GM18951 (cell line): ENCODE measurements at regions not wholly inside any gene's neighbourhood (a gene's known extent, or its start where the extent isn't known, plus 50 kb on each side); places are given as distances from the start of the nearest gene placed in this dataset.
"Not testable (repeated sequence)": the region's sequence is repeated elsewhere in the genome, so short reads cannot be mapped to it uniquely, and the experiment has no call there.

Experiments used
- POLR2A ChIP-seq: IDR thresholded peaks from 4 replicates; pipeline ENCODE4 v1.6.1; 2011; ENCODE audit warnings: mild to moderate bottlenecking; ENCODE audit not compliant: insufficient read length, insufficient read depth; ENCODE audit errors: extremely low read depth
- in situ Hi-C: fragments of 300-500 bp; cut with MboI; formaldehyde crosslinking; loops from one replicate; pipeline ENCODE4 v1.12.0; 2022; ENCODE audit warnings: low sequenced_read_pairs, mixed read lengths, inconsistent platforms; ENCODE audit not compliant: unreplicated experiment

DNA sequence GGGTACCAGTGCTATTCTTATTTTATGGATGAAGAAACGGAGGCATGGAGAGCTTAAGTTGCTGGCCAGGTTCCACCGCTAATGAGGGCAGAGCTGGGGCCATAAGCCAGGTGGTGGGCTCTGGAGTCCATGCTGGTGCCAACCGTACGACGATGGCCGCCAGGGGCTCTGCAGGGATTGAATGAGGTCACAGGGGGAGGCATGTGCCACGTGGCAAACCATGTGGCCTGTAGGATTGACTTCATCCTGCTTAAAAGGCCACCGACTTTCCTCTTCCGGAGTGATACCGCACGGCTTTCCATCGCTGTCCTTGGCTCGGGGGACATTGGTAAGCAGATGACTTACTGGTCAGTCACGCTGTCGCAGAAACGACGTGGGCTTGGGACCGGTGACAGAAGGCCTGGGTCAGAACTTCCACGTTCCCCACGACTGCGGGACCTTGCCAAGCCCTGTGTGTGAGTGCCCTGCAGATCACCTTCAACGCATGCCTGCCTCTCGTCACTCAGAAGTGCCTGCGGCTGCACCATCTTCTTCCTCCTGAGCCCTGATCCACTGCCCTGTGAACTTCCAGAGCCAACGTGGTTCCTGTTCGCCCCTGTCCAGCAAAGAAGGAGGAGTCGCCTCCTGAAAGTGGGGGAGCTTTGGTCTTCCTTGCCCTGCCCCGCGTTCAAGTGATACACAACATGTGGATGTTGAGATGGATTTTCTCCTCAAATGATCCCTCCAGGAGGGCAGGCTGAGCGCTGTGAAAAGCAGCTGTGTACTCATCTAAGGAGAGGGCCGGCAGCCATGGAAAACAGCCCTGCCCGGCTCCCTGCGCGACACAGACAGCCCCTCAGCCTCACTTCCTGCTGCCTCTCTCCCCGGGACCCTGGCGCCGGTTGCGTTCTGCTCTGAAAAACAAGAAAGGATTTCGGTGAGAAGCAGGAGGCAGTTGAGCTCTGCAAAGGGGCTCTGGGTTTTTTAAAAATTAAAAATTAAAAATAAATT lies 176.7 kb downstream of the C16orf95 start:
- in situ Hi-C loops = no loop called here
- TF ChIP-seq POLR2A = no peak

DNA sequence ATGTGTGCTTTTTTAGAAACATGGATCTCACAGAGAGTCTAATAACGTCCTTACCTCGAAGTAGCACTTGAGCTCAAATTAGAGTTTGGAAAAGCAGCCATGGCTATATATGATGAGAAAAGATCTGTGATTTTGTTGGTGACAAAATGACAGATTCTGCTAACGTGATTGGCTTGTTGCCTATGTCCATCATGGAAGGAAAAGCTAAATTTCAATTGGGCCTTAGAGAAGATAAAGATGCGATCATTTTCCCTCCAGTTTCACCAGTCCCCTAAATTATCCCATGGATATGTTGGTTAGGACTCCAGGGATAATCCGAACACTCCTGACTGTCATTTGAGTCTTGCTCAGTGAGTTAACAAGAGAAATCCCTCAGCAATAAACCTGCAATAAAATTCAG lies 175.8 kb downstream of the C16orf95 start:
- in situ Hi-C loops = no loop called here
- no peak for TF ChIP-seq POLR2A

DNA sequence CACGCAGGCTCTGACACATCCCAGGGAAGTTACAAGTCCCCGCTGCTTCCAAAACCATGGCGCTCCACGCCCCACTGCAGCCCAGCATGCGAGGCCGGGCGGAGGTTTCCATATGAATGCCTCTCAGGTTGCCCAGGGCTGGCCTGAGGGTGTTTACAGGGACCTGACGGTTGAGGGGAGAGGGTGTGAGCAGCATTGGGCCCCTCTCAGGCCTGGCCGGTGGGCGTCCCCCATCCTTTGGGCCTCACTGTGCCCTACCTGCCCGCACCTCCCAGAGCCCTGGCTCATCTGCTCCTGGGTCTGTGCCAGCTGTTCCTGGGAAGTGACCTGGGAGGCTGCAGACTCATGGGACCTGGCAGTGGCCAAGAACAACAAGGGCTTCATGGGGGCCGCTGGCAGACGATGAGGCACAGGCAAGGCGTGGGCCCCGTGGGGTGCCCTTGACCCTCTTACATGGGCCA lies 173.5 kb downstream of the C16orf95 start:
- in situ Hi-C loops = no loop called here
- TF ChIP-seq POLR2A = no peak

DNA sequence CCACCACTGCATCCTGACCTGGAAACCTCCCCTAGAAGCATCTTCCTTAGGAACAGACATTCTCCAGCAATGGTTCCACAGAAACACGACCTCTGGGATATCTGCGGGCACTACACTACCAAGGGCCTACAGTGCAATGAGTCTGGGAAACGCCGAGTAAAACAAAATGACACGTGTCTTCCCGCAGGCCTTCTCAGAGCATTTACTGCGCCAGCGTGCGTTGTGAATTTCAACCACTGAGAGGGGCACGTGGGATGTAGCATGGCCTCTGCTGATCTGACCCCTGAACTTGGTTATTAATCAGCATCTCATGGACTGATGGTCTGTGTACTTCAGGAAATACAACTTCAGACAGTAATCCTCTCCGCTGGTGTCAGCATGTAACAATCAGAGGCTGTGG lies 173.0 kb downstream of the C16orf95 start:
- in situ Hi-C loops = no loop called here
- TF ChIP-seq POLR2A = no peak

DNA sequence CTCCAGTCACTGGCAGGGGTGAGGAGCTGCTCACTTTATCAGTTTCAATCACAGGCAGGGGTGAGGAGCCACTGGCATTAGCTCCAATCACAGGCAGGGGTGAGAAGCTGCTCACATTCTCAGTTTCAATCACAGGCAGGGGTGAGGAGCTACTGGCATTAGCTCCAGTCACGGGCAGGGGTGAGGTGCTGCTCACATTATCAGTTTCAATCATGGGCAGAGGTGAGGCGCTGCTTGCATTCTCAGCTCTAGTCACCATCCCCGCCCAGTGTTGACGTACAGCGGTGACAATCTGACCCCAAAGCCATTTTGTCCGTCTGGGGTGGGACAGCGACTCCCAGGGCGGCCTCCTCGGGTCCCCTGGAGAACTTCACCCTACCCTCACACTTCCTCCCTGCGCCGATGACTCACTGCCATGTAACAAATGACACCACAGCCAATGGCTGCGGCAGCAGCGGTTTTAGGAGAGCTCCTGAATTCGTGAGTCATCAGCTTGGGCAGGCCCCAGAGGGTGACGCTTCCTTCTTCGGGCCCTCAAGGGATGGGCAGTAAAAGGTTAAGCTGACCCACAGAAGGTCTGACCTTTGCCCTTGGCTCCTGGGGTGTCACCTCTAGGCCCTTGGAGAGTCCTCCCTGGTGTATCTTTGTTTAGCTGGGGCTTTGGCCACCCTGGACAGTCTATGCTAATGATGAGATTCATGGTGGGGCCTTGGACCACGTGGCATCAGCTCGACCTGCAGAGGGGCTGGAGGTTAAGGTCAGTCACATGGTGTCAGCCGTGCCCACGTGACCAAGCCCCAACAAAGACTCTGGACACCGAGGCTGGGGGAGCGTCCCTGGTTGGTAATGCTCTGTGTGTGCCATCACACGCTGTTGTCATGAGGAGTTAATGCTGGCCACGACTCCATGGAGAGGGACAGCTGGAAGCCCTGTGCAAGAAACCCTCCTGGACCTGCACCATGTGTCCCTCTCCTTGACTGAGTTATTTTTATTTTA lies 171.7 kb downstream of the C16orf95 start:
- TF ChIP-seq POLR2A = no peak
- in situ Hi-C loops = no loop called here

DNA sequence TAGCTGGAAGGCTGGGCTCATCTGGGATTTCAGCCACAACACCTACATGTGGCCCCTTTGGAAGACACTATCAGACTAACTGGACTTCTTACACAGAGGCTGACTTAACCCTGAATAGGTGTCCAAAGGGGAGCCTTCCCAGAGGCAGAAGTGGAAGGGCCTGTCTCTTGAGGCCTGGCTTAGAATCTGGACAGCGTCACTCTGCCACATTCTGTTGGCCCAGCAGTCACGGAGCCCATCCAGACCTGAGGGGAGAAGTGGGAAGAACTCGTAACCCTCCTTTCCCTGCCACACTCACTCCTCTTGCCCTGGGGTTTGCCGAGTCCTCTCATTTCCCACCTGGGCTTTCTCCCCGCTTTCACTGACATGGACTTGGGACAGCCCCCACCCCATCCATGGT lies 170.5 kb downstream of the C16orf95 start:
- TF ChIP-seq POLR2A = no peak
- in situ Hi-C loops = no loop called here

DNA sequence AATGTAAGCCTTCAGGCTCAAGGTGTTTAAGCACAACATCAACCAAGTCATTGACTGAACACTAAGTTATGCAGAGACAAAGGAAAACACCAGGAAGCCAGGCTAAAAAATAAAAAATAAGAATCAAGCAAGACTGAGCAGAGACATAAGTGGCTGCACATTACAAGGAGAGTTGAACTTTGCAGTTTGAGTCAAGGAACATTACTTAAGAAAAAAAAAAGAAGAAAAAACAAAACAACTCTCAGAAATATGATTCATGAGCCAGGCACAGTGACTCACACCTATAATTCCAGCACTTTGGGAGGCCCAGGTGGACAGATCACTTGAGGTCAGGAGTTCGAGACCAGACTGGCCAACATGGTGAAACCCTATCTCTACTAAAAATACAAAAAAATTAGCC lies 168.1 kb downstream of the C16orf95 start:
- in situ Hi-C loops = no loop called here

DNA sequence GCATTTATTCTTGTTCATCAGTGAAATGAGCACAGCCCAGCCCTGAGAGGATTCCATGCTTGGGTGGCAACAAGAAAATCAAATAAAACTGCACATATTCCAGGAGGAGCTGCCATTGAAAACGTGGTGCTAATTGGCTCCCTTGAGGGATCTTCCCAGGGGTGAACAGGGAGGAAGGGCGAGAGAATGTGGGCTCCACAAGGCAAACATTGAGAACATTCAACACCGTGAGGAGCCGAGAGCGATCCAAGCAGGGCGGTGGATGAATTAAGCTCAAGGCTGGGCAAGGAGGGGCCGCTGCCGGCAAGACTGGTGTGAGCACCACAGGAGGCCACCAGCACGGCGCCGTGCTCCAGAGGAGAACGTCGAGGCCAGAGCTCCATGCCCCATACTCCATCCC lies 166.9 kb downstream of the C16orf95 start:
- no peak for TF ChIP-seq POLR2A
- in situ Hi-C loops = no loop called here

More for the DNA sequence above, 168.1 kb downstream of the C16orf95 start:
- TF ChIP-seq POLR2A = no peak

DNA sequence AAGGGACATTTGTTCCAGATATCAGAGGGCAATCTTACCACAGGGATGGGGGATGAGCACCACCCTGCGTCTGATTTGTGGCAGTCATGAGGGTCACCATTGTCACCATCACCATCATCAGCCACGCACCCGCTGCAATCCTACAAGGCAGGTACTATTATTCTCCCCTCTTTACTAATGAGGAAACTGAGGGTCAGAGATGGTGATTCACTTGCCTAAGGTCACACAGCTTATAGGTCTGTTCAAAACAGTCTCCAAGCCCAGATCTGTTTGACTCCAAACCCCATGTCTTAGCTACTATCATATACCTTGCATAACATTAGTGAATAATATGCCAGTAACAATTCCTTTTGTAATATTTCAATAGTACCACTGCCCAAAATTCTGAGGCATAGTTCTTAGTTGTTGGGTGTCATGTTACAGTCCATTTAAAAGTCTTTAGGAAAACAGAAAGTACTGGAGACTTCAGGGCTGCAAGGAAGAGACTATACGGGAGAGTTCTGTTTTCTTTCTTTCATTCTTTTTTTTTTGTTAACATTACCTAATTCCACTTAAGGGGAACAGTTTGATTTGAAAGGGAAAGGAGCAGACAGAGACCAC lies 166.4 kb downstream of the C16orf95 start:
- no peak for TF ChIP-seq POLR2A
- in situ Hi-C loops = no loop called here

DNA sequence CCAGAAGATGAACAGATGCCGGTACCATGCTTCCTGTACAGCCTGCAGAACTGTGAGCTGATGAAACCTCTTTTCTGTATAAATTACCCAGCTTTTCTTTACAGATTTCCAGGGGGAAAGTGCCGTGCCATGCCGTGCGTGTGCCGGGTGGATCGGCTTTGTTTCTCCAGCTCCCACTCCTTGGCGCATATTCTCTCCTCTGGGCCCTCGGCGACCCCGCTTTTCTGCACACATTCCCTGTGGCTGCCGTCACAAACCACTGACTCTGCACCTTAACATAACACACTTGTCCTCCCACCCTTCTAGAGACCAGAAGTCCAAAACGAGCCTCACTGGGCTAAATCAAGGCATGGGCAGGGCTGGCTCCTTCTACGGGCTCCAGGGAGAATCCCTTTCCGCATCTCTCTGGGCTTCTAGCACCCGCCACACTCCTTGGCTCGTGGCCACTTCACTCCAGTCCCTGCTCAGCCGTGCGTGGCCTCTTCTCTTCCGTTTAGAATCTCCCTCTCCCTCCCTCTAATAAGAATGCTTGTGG lies 164.9 kb downstream of the C16orf95 start:
- no peak for TF ChIP-seq POLR2A
- in situ Hi-C loops = no loop called here

DNA sequence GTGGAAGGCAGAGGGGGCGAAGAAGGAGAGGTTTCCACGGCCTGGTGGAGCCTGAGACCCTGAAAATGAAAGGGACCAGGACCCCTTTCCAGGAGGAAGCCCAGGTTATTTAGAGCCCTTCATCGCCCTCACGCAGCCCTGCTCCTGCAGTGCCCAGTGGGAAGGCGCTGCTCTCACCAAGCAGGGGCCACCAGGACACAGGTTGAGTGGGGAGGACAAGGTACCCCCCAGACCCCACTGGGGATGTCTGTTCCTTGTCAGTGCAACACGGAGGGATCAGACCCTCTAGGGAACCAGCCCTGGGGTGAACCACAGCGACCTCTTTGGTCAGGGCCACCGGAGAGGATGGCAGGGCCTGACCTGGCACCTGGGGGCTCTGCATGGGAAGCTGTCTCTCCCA lies 163.9 kb downstream of the C16orf95 start:
- in situ Hi-C loops = no loop called here
- no peak for TF ChIP-seq POLR2A

DNA sequence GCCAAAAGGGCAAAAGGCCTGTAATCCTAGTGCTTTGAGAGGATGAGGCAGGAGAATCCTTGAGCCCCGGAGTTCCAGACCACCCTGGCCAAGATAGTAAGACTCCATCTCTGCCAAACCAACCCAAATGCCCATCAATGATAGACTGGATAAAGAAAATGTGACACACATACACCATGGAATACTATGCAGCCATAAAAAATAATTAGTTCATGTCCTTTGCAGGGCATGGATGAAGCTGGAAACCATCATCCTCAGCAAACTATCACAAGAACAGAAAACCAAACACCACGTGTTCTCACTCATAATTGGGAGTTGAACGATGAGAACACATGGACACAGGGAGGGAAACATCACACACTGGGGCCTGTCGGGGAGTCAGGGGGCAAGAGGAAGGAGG lies 161.9 kb downstream of the C16orf95 start:
- in situ Hi-C loops = not testable (repeated sequence)

DNA sequence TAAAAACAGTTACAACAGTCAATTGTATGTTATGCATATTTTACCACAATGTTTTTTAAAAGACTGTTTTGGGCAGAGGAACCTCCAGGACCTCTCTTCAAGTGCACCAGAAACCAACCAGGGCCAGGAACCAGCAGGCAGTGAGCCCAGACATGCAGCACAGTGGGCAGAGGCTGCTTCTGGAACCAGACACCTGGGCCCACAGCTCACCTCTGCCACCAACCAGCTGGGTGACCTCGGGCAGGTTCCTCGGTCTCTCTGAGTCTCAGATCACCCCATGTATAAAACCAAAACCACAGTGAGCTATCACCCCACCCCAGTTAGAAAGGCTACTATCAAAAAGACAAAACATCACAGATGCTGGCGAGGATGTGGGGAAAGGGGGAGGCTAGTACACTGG lies 161.0 kb downstream of the C16orf95 start:
- no peak for TF ChIP-seq POLR2A
- in situ Hi-C loops = no loop called here
